ENCODE measurements at regions not wholly inside any gene's neighbourhood (a gene's known extent, or its start where the extent isn't known, plus 50 kb on each side); places are given as distances from the start of the nearest gene placed in this dataset.
"Not testable (repeated sequence)": the region's sequence is repeated elsewhere in the genome, so short reads cannot be mapped to it uniquely, and the experiment has no call there.

GRCh38 chr20:39775110-39775509, 813.0 kb downstream of the DHX35 start:
- no peak for DNase-seq (ENCODE audit: low read depth in 3 of 3)

DNA sequence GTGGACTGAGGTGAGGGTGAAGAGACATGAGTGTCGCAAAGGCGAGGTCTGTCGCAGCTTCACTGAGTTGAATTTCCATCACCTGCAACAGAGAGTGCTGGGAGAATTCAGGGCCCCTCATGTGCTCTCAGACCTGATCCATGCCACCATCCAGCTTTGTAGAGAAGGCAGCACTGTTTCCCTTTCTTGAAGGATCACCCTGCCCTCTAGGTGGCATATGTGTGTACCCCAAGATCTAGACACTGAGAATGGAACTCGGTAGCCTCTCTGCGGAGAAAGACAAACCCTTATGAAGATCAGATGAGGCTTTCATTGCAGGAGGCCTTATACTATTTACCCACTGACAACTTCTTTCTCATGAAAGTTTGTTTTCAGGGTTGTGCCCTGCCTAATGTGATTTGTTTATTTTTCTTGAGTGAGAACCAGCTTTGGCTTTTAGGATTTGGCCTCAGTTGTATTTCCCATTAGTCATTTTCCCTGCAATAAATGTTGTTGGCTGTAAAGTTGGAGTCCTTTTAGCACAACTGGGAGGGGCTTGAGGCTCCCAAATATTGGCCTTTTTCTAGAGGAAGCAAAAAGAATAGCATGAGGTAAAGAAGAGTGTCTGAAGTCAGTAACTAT, 811.3 kb downstream of the DHX35 start:
- DNase-seq (ENCODE audit: low read depth in 3 of 3) = no peak

DNA sequence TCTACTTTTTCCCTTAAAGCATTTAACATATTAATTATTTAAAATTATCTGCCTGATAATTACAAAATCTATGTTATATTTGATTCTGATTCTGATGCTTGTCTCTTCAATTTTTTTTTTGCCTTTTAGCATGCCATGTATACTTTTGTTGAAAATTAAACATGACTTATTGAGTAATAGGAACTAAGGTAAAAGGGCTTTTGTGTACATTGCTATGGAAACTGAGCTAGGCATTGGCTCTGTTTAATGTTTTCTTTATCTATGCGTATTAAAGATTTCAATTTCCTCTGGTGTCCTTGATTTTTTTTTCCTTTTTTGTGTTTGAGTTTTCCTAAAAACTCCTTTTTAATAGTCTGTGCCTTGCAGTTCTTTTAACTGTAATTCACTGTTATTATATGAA, 805.2 kb downstream of the DHX35 start:
- DNase-seq (ENCODE audit: low read depth in 3 of 3) = no peak

DNA sequence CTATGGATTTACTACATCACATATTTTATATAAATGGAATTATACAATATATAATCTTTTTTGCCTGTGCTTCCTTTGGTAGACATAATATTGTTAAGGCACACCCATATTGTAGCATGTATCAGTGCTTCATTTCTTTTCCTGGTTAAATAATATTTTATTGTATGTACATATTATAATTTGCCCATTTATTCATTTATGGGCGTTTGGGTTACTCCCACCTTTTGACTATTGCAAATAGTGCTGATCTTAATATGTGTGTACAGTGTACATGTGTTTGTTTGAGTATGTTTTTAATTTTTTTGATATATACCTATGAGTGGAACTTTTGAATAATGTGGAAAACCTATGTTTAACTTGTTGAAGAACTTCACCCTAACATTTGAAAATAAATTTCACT, 804.2 kb downstream of the DHX35 start:
- no peak for DNase-seq (ENCODE audit: low read depth in 3 of 3)

- no peak for DNase-seq (ENCODE audit: low read depth in 3 of 3)
Observed at GRCh38 chr20:39762716-39763115, 800.6 kb downstream of the DHX35 start.

- DNase-seq (ENCODE audit: low read depth in 3 of 3) = no peak
Observed at GRCh38 chr20:39758876-39759275, 796.7 kb downstream of the DHX35 start.

- no peak for DNase-seq (ENCODE audit: low read depth in 3 of 3)
Observed at GRCh38 chr20:39756828-39757227, 794.7 kb downstream of the DHX35 start.

DNA sequence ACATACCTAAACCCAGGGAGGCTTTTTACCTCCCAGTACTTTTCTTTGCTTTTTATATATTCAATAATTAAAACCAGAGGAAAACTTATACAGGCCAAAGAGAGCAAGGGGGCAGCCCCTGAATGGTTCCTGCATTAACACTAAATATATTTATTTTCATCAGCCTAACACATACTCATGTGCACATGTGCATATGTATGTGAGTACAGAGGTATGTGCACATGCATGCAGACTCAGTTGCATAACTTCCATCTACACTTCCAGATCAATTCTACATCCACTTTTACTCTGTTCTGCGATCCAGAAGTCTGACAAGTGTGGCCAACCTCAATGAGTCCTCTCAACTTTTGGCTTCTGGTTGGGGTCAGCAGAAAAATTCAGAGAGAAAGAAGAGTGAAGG, 794.2 kb downstream of the DHX35 start:
- DNase-seq (ENCODE audit: low read depth in 3 of 3) = no peak

DNA sequence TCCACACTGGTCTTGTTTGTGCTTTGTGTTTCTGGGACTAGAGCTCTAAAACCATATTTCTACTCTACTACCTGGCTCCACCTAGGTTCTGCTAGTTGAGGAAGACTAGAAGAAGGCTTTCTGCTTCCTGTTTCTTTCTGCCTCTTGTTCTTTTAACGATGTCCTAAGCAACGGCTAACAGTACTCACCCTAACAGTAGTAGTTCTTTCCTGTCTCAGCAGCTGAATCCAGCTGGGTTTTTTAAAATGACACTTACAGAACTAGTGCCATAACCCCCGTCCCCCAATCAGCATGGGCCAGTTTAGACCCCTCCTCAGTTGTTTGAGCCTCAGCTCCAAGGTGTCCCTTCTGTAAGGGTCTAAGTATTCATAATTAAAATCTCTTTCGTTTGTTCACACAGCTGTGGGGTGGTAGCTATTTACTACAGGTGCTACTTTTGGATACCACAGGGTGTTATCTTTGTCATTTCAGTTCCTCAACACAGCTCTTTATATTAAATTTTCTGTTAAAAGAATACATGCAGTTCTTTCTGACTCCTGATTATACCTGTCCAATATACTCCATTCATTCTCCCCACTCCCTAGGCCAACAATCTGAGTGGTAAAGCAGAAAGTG, 790.2 kb downstream of the DHX35 start:
- no peak for DNase-seq (ENCODE audit: low read depth in 3 of 3)

- no peak for DNase-seq (ENCODE audit: low read depth in 3 of 3)
Observed at GRCh38 chr20:39751557-39752137, 789.5 kb downstream of the DHX35 start.

- DNase-seq (ENCODE audit: low read depth in 3 of 3) = no peak
Observed at GRCh38 chr20:39745380-39745779, 783.2 kb downstream of the DHX35 start.

DNA sequence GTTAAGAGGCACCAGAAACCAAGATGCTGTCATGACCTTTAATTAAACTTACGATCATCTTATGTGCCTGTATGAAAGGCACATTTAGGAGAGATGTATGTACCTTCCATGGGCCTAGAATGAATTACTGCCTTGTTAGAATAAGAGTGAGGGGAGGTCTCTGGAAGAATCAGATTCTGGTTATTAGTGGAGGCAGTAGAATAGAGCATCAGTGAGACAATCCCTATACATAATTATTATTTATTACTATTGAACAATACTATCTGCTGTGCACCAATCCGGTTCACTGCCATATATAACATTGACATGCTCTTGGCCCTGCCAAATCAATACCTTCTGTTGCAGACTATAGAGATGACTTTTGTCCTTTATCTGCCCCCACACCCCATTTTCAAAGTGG, 776.5 kb downstream of the DHX35 start:
- DNase-seq (ENCODE audit: low read depth in 3 of 3) = no peak

GRCh38 chr20:39736434-39737327, 774.5 kb downstream of the DHX35 start:
- DNase-seq (ENCODE audit: low read depth in 3 of 3) = no peak

- not testable (repeated sequence) for DNase-seq (ENCODE audit: low read depth in 3 of 3)
Observed at GRCh38 chr20:39725513-39725912, 763.4 kb downstream of the DHX35 start.

- no peak for DNase-seq (ENCODE audit: low read depth in 3 of 3)
Observed at GRCh38 chr20:39719293-39719692, 757.1 kb downstream of the DHX35 start.

- no peak for DNase-seq (ENCODE audit: low read depth in 3 of 3)
Observed at GRCh38 chr20:39717936-39718335, 755.8 kb downstream of the DHX35 start.

GRCh38 chr20:39716796-39717341, 754.7 kb downstream of the DHX35 start:
- DNase-seq (ENCODE audit: low read depth in 3 of 3) = no peak

DNA sequence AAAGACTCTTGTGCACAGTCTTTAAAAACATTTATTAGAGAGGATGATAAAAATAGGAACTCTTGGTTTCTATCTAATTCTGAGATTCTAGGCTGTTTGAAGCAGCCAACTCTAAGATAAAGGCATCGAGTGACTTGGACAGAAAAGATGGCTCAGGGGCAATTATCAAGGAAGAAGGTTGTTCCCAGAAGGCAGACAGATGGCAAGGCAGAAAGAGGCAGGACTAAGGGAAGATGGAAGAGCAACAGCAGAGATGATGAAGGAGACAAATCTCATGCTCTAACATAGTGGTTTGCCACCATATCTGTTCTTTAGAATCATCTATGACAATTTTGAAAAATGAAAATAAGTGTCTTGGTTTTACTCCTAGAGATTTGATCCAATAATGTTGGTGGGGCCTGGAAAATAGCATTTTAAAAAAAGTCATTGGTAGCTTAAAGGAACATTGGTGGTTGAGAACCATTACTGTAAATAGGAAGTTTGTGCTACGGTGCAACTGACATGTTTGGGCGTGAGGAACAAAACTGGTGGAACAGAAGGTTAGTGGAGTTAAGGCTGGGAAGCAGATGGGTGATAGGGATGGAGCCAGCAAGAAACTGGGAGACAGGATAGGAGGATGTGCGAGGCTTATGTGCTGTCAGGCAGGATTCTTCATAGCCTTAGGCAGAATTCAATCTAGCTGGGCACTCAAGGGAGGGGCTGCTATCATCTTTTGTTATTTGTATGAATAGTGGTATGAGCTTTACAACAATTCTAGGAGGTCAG, 751.1 kb downstream of the DHX35 start:
- DNase-seq (ENCODE audit: low read depth in 3 of 3) = no peak

DNA sequence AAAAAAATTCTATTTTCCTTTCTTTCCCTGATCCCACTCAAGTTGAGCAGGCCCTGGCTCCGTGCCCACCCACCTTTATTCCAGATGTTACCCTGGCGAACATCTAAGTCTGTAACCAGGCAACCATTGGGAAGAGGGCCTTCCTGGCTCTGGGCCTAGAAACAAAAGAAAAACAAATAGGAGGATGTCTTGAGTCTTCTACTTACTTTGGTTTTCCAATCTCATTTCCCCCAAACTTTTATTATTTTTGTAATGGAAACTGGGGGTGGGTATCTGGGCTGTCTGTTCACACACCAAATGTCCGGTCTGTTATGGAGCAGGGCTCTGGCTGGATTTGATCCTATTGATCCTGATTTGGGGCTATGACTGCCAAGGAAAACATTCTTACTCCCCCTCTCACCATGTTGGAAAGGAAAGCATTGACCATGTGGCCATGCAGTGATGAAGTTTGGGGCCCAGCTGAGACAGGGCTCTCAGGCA, 744.1 kb downstream of the DHX35 start:
- no peak for DNase-seq (ENCODE audit: low read depth in 3 of 3)

- no peak for DNase-seq (ENCODE audit: low read depth in 3 of 3)
Observed at GRCh38 chr20:39705032-39705431, 742.9 kb downstream of the DHX35 start.

DNA sequence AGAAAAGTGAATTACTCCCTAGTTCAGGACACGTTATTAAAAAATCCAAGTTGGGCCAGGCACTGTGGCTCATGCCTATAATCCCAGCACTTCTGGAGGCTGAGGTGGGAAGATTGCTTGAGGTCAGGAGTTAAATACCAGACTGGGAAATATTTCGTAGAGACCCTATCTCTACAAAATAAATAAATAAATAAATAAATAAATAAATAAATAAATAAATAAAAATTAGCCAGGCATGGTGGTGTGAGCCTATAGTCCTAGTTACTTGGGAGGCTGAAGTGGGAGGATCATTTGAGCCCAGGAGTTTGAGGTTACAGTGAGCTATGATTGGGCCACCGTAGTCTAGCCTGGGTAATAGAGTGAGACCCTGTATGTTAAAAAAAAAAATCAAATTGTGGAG, 741.2 kb downstream of the DHX35 start:
- DNase-seq (ENCODE audit: low read depth in 3 of 3) = not testable (repeated sequence)

Data from stimulated activated CD4-positive, alpha-beta T cell treated with anti-CD3 and anti-CD28 coated beads, TNF-alpha, amount 100 ng/mL, for 24 hours (primary cell).